Renal cortex interstitium (tissue), 11 donors: ENCODE measurements at regions not wholly inside any gene's neighbourhood (a gene's known extent, or its start where the extent isn't known, plus 50 kb on each side); places are given as distances from the start of the nearest gene placed in this dataset.

Source experiments
- DNase-seq, 11 donors: peaks; one replicate each; pipeline ENCODE4 v3.0.0-alpha.2; 2013; ENCODE audit warnings: low read depth in 9 of 11, low spot score in 4 of 11; ENCODE audit errors: extremely low read depth in 1 of 11

GRCh38 chr5:174654442-174654841 lies 69.9 kb upstream of the MSX2 start:
- no peak for DNase-seq

GRCh38 chr5:174655351-174655750 lies 69.0 kb upstream of the MSX2 start:
- DNase-seq, result no peak

- DNase-seq, result no peak
Observed at GRCh38 chr5:174664180-174664850, 60.1 kb upstream of the MSX2 start.

DNA sequence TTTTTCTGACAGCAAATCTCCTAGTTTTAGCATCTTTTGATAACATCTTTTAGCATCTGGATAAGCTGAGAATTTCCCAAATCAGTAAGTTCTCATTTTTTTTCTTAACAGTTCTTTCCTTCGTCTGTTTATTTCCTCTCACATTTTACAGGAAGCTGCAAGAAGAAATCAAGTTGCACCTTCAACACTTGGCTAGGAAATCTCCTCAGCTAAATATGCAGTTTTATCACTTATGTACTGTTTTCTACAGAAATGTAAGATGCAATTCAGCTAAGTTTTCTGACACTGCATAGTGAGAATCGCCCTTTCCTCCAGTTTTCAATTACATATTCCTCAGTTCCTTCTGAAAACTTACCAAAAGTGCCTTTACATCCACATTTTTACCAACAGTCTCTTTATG lies 59.0 kb upstream of the MSX2 start:
- DNase-seq, result no peak

DNA sequence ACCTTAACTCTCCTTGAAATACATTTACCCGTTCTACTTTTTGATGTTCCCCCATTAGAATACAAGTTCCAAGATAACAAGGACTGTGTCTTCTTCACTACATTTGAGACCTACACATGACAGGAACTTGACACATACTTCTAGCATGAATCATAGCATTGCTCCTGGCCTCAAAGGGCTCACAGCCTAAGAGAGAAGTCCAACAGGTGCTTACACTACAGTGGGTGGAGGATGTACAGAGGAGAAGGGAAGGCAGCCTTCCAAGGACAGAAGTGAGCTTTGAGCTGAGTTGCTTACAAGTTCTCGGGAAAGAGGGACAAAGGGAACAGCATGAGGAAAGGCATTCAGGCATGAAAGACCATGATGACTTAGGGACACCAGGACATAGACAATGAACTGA lies 56.9 kb upstream of the MSX2 start:
- DNase-seq, result no peak

- DNase-seq, result no peak
Observed at GRCh38 chr5:174668349-174668748, 56.0 kb upstream of the MSX2 start.
